Left cardiac atrium (tissue), 4 donors: ENCODE measurements at regions not wholly inside any gene's neighbourhood (a gene's known extent, or its start where the extent isn't known, plus 50 kb on each side); places are given as distances from the start of the nearest gene placed in this dataset.

ENCODE experiments used
- ATAC-seq, 2 donors: fragments of 200-7000 bp; cut with Tn5 transposase; one replicate each; pipeline ENCODE4 v1.9.1; 2020; ENCODE audit warnings: mild to moderate bottlenecking in 2 of 2, moderate library complexity in 2 of 2
- DNase-seq: peaks from one replicate; pipeline ENCODE4 v3.0.0-alpha.2; 2020
- intact Hi-C, 2 donors: fragments of 100-400 bp; cut with DNase I; formaldehyde crosslinking; loops; one replicate each; pipeline versions ENCODE4 v1.14.1 to v1.15.1; 2022 to 2023
- donor health status: DM: no; HTN: yes; CAD: no.
- donor health status: DM: no; HTN: yes; CAD: no; lungs with severe emphysema.
- donor health status: DM: yes; HTN: yes; CAD: no.
- donor health status: Dilated cardiomyopathy.

- no peak for DNase-seq
- intact Hi-C loops = no loop called here
- no peak for ATAC-seq
These were observed 279.9 kb upstream of the SORCS1 start for GRCh38 chr10:107444443-107444842.

- intact Hi-C loops = no loop called here
- no peak for ATAC-seq
- DNase-seq = no peak
These were observed 279.3 kb upstream of the SORCS1 start for GRCh38 chr10:107443813-107444212.

- DNase-seq (no peak), ATAC-seq (no peak)
- intact Hi-C loops = no loop called here
These were observed 278.8 kb upstream of the SORCS1 start for GRCh38 chr10:107443326-107443725.

- ATAC-seq = no peak
- intact Hi-C loops = no loop called here
- DNase-seq = no peak
These were observed 277.6 kb upstream of the SORCS1 start for GRCh38 chr10:107442035-107442505.

DNA sequence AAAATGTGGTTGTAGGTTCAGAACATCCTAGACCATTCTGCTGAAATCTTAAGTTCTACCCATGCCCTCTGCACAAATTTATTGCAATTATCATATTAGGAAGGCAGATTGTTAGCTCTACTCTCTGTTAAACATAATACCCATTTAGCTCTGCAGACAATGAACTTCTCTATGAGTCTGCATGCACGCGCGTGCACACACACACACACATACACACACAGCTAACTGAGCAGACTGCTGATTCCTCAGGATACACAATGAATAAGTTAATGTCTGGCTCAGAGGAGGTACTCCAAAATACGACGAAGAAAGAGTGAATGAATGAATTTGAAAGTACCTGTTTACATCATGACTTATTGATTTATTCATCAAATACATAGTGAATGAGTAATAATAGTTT lies 276.2 kb upstream of the SORCS1 start:
- DNase-seq (no peak), ATAC-seq (no peak)
- intact Hi-C loops = no loop called here

DNA sequence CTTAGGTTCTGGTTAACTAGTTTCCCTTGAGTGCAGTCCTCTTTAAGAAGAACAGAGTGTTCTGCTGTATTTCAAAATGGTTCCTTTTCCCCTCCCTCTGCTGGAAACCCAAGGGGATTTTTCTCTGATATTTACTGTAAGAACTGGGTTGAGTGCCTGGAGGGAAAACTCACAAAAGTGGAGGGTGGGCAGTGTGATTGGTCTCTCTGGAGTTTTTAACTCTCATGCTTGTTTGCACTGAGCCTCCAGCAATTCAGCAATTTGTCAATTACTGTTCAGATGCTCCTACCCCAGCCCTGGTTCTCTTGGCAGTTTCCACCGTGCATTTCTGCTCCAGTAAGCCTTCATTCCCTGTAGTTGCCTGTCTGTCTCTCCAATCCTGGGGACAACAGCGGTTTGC lies 273.4 kb upstream of the SORCS1 start:
- intact Hi-C loops = no loop called here
- ATAC-seq (no peak), DNase-seq (no peak)

DNA sequence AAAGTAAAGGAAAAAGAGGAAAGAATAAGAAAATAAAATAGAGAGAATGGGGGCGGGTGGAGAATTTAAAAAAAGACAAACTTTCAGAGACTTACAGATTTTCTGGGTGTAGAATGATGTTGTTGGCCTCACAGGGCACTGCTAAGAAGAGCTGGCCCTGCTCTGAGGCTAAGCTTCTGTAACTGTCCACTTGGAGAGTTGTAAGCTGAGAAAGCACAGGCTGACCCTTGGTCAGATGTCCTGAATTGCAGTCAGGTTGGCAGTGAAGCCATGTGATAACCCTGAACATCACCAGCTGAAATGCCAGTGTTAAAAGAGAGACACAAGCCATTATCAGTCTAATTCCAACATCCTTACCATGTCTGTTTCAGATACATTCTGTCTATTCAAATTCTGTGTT lies 272.1 kb upstream of the SORCS1 start:
- intact Hi-C loops = no loop called here
- peak; percentile 44 to 48 for ATAC-seq

DNA sequence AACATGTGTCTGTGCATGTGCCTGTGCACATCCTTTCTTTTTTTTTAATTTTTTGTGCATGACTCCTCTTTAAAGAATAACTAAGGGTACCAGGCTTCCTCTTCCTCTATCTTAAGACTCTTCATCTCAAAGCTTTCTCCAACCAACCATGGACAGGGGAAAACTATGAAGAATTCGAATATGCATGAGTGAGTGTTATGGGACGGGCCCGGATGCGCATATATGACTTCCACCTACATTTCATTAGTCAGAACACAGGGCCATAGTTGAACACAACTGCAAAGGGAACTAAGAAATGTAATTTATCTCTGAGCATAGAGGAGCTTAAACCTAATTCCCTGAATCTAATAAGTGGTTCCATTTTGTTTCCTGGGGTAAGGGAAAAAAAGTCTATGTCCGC lies 270.3 kb upstream of the SORCS1 start:
- DNase-seq (no peak), ATAC-seq (no peak)
- intact Hi-C loops = no loop called here

More for the DNA sequence above, 272.1 kb upstream of the SORCS1 start:
- DNase-seq = no peak

- intact Hi-C loops = no loop called here
- no peak for DNase-seq
- ATAC-seq = no peak
These were observed 269.7 kb upstream of the SORCS1 start for GRCh38 chr10:107434201-107434600.

DNA sequence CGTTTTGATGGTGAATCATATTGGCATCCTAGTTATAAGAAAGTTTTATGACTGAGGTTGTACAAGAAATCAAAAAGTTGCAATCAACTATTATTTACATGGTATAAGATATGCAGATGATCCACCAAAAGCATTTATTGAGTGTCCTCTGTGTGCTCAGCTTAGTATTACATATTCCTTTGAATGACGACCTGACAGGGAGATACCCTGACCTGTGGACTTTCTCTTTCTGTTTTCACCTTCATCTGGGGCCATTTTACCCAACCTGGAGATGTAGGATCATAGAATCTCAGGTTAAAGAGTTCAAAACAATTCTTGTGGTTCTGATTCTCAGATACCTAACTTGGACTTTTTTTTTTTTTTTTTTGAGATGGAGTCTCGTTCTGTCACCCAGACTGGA lies 269.1 kb upstream of the SORCS1 start:
- ATAC-seq = no peak
- no peak for DNase-seq
- intact Hi-C loops = no loop called here

- intact Hi-C loops = no loop called here
- DNase-seq (no peak), ATAC-seq (no peak)
These were observed 265.9 kb upstream of the SORCS1 start for GRCh38 chr10:107430446-107430845.

DNA sequence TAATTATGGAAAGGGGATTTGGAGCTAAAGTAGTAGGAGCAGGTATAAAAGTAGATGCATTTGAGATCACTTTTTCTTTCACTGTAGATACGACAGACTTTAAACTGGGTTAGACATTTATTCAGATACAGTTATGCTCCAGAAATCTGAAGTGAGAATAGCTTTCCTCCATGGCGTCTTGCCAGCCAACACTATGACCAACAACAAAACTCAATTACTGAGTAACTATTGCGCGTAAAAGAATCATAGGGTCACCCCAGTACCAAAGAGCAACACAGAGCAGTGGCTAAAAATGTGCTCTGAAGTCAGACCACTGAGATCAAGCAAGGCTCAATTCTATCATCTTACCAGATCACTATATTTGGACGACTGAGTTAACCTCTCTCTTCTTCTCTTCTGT lies 262.5 kb upstream of the SORCS1 start:
- intact Hi-C loops = no loop called here
- no peak for ATAC-seq
- DNase-seq = no peak

GRCh38 chr10:107425931-107426553 lies 261.5 kb upstream of the SORCS1 start:
- DNase-seq (no peak), ATAC-seq (no peak)
- intact Hi-C loops = no loop called here

- DNase-seq = no peak
- ATAC-seq = no peak
- intact Hi-C loops = no loop called here
These were observed 260.1 kb upstream of the SORCS1 start for GRCh38 chr10:107424628-107425027.

- intact Hi-C loops = no loop called here
- ATAC-seq = no peak
- no peak for DNase-seq
These were observed 259.4 kb upstream of the SORCS1 start for GRCh38 chr10:107423903-107424302.

DNA sequence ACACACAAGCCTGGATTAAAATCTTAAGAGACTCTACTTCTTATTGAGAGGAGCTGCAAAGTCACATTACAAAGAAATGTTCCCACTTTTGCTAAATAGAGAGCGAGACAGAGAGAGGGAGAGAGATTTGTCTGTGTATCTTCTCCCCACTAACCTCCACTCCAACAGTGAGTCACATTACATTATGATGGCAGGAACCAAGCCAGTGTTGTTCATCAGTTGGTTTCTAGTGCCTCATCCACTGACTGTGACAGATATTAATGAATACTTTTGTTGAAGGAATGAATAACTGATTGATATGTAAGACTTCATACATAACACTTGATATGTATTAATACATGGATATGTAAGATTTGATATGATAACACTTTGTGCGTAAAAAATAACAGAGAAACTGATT lies 258.2 kb upstream of the SORCS1 start:
- ATAC-seq (no peak), DNase-seq (no peak)
- intact Hi-C loops = no loop called here

DNA sequence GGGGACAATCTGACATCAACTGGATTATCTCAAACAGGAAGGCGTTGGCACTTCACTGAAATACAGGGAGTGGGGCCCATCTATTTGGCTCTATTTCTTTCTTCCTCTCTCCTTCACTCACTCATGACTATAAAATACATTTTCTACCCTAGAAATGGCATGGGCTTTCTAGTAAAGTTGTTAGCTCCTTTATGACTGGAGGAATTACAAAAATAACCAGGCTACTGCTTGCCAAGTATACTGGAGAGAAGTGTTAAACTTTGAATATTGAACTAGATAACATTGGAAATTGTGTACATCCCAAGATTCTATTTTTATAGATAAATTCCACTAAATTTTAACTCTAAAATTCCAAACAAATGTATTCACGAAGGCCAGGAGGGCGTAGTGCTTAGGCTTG lies 255.7 kb upstream of the SORCS1 start:
- DNase-seq = no peak
- intact Hi-C loops = no loop called here
- no peak for ATAC-seq

DNA sequence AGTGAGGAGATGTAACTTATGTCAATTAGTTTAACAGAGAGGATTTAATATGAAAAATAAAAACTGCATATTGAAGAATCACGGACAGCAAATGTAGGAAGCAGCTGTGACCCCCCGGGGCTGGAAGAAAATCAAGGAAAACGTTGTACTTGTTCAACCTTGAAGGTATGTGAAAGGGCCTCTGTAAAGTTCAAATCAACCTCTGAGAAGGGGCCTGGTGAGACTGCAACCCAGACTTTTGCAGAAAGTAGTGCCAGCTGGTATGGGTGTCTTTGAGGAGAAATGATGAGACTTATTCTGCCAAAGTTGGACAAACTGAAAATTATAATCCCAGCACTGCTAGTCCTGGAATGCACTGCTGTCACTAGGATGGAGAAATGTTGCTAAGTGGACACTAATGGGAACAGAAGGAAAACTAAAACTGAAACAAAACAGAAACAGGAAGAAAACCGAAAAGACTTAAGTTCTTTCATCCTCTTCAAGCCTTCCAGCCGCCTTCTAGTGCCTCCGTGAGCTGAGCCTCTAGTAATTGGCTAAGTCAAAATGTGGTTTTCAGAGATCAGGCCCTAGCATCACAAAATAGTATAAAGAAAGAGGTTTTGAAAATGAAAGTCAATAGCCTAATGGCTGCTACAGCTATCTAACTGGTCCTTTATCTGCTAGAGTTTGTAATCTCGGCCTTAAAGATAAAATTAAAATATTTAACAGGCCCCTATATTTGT lies 253.7 kb upstream of the SORCS1 start:
- DNase-seq = no peak
- no peak for ATAC-seq
- intact Hi-C loops = loop anchor here in 1 of 2 donors (10.0 kb wide), 1 partner anchor 397 kb away; no protein-coding TSS in a partner anchor

GRCh38 chr10:107417446-107417845 lies 252.9 kb upstream of the SORCS1 start:
- DNase-seq (no peak), ATAC-seq (no peak)
- intact Hi-C loops = loop anchor here in 1 of 2 donors (10.0 kb wide), 1 partner anchor 397 kb away; no protein-coding TSS in a partner anchor

- intact Hi-C loops = loop anchor here in 1 of 2 donors (10.0 kb wide), 1 partner anchor 399 kb away; no protein-coding TSS in a partner anchor
- DNase-seq = no peak
- no peak for ATAC-seq
These were observed 250.9 kb upstream of the SORCS1 start for GRCh38 chr10:107415446-107415845.

GRCh38 chr10:107413971-107414370 lies 249.5 kb upstream of the SORCS1 start:
- ATAC-seq (no peak), DNase-seq (no peak)
- intact Hi-C loops = loop anchor here in 1 of 2 donors (10.0 kb wide), 1 partner anchor 401 kb away; no protein-coding TSS in a partner anchor
